ENCODE measurements at regions not wholly inside any gene's neighbourhood (a gene's known extent, or its start where the extent isn't known, plus 50 kb on each side); places are given as distances from the start of the nearest gene placed in this dataset.
"Not testable (repeated sequence)": the region's sequence is repeated elsewhere in the genome, so short reads cannot be mapped to it uniquely, and the experiment has no call there.

DNA sequence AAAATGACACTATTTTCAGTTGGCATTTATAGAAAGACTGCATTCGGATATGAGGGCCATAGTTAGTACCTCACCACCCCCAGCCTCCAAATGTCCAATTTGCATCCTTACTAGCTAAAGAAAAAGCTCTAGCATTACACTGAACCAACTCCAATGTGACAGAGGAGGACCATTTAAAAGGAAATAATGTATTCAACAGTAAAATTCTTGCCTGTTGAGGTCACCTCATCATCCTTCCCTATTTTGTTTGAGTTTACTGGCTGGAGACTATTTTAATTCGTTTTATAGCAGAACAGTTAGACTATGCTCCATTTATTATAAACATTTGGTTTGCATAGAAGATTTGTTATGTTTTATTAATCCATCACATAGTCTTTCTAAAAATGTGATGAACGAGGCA is 88.2 kb upstream of the PPARGC1A start:
- DNase-seq: no peak

DNA sequence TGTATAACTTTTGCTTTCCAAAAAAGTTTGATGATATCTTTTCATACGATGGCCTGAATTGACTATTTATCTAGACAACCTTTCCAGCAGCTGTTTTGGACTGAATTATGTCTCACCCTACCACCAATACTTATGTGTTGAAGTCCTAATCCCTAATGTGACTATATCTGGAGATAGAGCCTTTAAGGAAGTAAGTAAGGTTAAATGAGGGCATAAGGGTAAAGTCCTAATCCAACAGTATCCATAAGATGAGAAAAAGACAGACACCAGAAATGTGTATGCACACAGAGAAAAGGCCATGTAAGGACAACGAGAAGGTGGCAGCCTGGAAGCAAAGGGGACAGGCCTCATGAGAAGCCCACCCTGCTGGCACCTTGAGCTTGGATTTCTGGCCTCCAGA is 86.6 kb upstream of the PPARGC1A start:
- DNase-seq: no peak

DNA sequence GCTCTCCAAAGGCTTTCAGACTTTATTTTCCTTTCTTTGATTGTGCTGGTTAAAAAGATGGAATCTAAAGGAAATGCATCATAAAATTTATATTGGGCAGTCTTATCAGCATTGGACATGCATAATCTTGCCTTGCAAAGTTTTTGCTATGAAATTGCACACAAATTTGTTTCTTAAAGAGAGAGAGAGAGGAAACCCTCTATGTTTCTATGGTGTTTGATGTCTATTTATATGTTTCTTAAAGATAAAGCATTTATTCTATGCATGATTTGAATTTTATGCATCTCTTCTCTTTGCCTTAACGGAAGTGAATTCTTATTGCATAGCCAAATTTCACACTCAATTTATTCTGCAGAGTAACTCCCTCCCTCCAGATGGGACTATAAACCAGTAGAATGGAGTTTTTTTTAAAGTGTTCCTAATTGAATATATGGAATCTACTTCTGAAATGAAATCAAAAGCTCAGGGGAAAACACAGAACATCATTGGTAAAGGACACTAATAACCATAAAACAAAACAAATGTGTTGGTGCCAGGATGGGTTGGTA is 83.5 kb upstream of the PPARGC1A start:
- no peak for DNase-seq

GRCh38 chr4:23972805-23973204 is 83.0 kb upstream of the PPARGC1A start:
- no peak for DNase-seq

GRCh38 chr4:23972187-23972586 is 82.3 kb upstream of the PPARGC1A start:
- no peak for DNase-seq

DNA sequence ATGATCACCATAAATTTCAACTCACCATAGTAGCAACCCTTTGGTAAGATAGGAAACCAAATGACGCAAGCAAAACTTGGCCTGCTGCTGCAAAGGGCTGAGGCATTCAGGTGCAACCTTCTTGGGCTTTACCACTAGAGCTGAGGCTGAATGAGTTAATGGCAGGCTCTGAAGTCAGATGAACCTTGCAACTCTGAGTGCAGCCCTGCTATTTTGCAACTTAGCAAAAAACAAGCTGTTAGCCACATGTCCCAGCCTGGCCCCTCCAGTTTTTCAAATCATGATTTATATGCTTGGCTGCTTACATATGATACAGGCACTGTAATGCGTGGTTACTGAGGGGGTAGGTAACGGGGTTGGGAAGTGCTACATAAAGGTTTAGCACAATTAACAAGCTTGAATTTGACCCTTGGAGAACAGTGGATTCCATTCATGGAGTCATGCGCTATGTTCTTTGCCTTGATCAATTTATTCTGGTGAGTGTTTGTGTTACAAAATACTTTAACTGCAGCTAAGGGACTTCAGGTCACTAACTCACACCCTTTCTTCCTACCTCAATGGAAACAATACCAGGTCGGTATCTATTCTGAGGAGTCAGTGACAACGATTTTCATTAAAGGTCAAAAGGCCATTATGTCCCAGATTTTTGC is 80.5 kb upstream of the PPARGC1A start:
- DNase-seq: peak in 1 of 5 experiments; percentile 3

DNA sequence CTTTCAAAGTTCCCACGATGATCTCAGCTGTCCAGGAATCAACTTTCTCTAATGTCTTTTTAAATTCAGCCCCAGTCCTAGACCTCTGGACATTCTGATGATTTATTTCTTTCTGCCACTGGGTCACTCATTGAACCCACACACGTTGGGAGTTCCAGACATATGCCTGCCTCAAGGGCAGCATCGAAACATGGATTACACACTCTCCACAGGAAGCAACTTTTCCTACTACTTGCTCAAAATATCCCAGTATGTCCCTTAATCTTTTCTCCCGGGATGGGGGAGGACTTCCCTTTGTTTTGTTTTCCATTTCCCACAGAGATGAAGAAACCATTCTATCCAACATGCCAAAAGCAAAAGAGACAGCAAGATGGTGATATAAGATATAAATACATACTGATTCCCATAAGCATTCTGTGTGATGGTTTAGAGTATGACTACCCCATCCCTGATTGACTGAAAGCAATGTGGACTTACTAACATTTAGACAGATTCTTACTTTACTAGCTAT is 79.8 kb upstream of the PPARGC1A start:
- DNase-seq: no peak

GRCh38 chr4:23967281-23967680 is 77.4 kb upstream of the PPARGC1A start:
- DNase-seq: no peak

DNA sequence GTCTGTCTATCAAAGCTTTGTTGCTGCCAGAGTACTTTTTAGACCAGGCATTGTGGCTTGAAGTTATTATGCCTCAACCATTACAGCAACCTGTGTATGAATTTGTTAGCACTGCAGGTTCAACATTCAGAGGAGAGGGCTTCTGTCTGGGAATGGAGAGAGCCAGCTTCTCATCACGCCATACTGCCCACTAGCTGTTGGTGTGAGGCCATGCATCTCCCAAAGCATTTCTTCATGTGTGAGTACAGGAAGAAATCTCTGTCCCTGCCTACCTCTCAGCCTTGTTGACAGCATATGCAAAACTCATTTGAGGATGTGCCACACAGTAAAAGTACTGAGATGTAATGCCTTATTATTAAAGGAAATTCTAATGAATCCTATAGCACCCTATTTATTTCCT is 76.9 kb upstream of the PPARGC1A start:
- DNase-seq: no peak

DNA sequence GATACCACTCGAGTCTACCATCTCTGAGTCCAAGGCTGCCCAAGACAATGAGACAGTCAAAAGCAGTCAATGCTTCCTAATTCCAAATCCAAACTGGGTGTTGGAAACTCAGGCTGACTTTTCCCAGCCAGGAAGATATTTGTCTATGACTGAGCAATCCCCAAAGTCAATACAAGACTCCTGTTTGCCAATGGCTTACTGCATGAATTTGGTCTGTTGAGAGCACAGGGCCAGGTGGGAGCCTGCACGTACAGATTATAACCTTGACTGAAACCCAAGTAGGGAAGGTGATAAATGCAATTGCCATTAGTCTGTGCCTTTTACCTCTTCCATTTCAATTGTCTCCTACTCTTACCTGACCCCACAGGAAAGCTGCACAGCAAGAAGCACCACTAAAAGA is 72.6 kb upstream of the PPARGC1A start:
- no peak for DNase-seq

- DNase-seq: not testable (repeated sequence)
Measured at GRCh38 chr4:23961395-23961794, 71.5 kb upstream of the PPARGC1A start.

DNA sequence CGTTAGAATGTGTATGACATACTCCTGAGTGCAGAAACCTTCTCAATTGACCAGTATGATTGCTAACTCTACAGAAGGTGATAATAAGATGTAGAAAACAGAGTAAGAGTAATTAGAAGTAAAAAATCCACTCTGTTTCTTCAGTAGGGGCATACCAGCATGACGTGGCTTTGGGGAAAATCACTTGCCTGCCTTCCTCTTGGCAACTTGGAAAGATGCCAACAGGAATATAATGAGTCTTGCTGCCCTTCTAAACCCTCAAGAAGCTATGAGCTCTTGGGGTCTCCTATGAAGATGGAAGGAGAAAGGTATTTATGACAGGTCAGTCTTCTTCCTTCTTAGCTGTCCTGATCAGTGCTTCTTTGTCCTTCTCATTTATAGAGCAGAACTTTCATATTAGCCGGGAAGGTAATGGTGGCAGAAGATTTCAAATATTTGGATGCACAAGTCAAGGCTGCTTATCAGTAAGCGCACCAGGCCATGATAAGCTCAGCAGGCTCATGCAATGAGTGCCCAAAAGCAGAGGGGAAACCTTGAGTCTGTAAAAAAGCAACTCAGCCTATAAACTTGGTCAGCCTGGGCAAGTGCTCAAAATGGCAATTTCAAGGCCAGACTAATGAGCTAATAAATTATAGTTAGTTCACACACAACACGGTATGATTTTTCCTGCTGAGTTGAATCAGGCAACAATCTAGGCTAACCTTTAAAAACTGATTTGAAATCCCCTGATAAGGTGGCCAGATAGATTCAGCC is 69.7 kb upstream of the PPARGC1A start:
- DNase-seq: no peak

GRCh38 chr4:23958749-23959148 is 68.9 kb upstream of the PPARGC1A start:
- DNase-seq: no peak

DNA sequence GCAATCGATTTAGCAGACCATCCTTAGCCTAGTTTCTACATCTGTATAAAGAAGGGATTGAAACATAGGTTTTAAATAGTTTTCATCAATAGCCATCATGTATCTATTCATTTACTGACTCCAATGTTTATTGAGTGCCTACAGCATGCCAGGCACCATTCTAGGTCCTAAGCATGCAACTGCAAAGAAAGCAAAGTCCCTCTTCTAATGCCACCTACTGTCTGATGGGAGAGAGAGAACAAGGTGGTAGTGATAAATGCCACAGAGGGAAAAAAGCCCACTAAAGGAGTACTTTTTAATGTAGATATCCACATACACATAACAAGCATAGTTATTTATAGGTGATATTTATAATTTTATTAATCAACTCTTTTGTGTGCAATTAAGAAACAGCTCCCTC is 67.6 kb upstream of the PPARGC1A start:
- no peak for DNase-seq

DNA sequence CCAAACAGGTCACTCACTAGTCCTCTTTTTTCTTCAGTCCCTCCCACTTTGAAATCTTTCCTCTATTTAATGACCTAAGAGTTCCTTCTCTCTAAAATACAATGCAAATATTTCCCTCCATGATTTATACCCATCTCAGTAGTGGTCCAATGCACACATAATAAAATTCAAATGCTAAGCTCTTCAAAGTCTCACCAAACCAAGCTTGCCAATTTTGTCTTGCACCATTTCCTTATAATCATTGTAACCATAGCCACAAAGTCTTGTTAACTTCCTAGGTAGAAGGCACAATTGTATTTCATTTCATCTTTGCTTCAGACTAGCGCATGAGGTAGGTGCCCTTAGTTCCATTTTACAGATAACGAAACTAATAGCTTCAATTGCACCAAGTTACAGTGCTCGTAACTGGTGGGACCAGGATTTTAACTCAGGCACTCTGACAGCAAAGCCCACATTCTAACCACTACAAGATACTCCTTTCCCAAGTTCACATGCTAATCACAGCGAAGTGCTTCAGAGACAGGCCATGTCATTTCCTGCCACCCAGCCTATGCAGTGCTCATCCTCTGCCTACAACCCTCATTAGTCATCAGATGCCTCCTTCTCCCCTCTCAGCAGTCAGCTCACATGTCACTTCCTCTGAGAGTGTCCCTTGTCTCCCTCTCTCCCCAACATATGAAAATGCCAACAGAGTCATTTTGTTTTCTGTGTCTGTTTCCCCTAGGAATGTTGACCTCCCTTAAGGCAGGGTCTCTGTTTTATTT is 66.9 kb upstream of the PPARGC1A start:
- peak in 1 of 5 experiments; percentile 2 for DNase-seq

DNA sequence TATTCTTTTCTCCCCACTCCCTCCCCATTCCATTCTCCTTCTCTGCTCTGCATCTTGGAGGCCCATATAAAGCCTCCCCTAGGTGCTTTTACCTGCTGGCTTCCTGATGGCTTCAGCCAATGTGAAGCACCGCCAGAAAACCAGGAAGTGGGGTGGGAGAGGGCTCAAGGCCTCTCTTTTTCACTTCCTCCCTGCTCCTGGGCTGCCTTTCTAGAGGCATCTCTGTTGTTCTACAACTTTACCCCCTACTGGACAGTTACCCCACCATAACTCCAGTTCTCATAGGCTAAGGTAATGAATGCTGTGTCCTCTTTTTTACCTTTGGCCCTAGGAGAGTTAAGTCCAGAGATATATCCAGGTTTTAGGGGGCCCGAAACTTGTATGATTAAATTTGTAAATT is 62.4 kb upstream of the PPARGC1A start:
- no peak for DNase-seq

- no peak for DNase-seq
Measured at GRCh38 chr4:23947826-23948225, 58.0 kb upstream of the PPARGC1A start.

GRCh38 chr4:23946299-23946698 is 56.5 kb upstream of the PPARGC1A start:
- DNase-seq: no peak

- no peak for DNase-seq
Measured at GRCh38 chr4:23945451-23946017, 55.7 kb upstream of the PPARGC1A start.

- not testable (repeated sequence) for DNase-seq
Measured at GRCh38 chr4:23944556-23944955, 54.7 kb upstream of the PPARGC1A start.

DNA sequence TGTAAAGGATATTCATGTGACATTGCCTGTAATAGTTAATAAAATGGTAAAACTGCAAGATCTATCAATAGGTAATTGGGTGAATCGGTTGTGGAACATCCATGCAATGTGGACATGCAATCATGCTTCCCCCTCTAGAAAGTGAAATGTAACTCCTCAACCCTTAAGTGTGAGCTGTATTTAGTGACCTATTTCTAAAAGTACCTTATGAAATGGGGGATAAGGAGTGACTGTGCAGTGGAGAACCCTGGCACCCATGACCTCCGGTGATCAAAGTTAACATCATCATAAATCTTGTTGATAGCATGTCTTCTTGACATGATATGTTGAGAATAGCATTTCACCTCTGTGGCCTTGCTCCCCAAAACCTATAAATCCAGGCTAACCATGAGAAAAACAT is 53.6 kb upstream of the PPARGC1A start:
- no peak for DNase-seq

- DNase-seq: no peak
Measured at GRCh38 chr4:23942471-23942870, 52.6 kb upstream of the PPARGC1A start.
